Activated CD8-positive, alpha-beta T cell treated with anti-CD3 and anti-CD28 coated beads, Interleukin-2, amount 10 ng/mL, durations not matched to agents 7 days and 5 days (primary cell): ENCODE measurements at regions not wholly inside any gene's neighbourhood (a gene's known extent, or its start where the extent isn't known, plus 50 kb on each side); places are given as distances from the start of the nearest gene placed in this dataset.

ENCODE experiments used
- ATAC-seq: fragments of 150-1000 bp; cut with Tn5 transposase; one replicate; pipeline ENCODE4 v1.10.0; 2021; ENCODE audit warnings: moderate library complexity
- CTCF ChIA-PET: fragments of 350-600 bp; sonication (Branson Sonifier 250); formaldehyde crosslinking; loops from one replicate; lab custom pipeline; 2021; ENCODE audit warnings: antibody characterized with exemption; lab: Charles Lee
- POLR2A ChIA-PET: fragments of 350-600 bp; sonication (Branson Sonifier 250); formaldehyde crosslinking; loops from one replicate; lab custom pipeline; 2021; ENCODE audit warnings: antibody characterized with exemption; lab: Charles Lee
- DNase-seq: peaks from one replicate; pipeline ENCODE4 v3.0.0-alpha.2; 2020
- H3K27ac Mint-ChIP-seq: one replicate; pipeline ENCODE4 v1.8.0; 2021; ENCODE audit warnings: mild to moderate bottlenecking, mixed read lengths
- H3K27me3 Mint-ChIP-seq: one replicate; pipeline ENCODE4 v1.8.0; 2021; ENCODE audit warnings: low read depth, mixed read lengths
- H3K36me3 Mint-ChIP-seq: one replicate; pipeline ENCODE4 v1.8.0; 2021; ENCODE audit warnings: low read depth, mixed read lengths
- H3K4me1 Mint-ChIP-seq: one replicate; pipeline ENCODE4 v1.8.0; 2021; ENCODE audit warnings: low read depth, mixed read lengths
- H3K4me3 Mint-ChIP-seq: one replicate; pipeline ENCODE4 v1.8.0; 2021; ENCODE audit warnings: mild to moderate bottlenecking, mixed read lengths
- H3K9me3 Mint-ChIP-seq: one replicate; pipeline ENCODE4 v1.8.0; 2022; ENCODE audit warnings: mixed read lengths; ENCODE audit not compliant: insufficient read depth

GRCh38 chrX:40152173-40152711 lies 54.5 kb upstream of the BCOR start:
- Mint-ChIP-seq H3K27ac (no peak overlapping the region), H3K27me3 (no peaks in the 10 kb centered on the region), H3K36me3 (no peaks in the 10 kb centered on the region), H3K4me1 (peaks cover 25% of the 10 kb centered on the region), H3K4me3 (peak overlapping the region; percentile 49), H3K9me3 (no peaks in the 10 kb centered on the region)
- POLR2A ChIA-PET: interaction anchor here (0.6 to 2.8 kb wide), 7 partner anchors 13 to 712 kb away, joined by 3 to 31 read pairs (median 9); partner anchors contain the start of gene BCOR
- ATAC-seq: peak; percentile 29
- CTCF ChIA-PET: interaction anchor here (0.9 to 1.1 kb wide), 3 partner anchors 10 to 55 kb away, joined by 3 to 4 read pairs (median 3); partner anchors contain the start of gene BCOR
- DNase-seq: no peak

- ATAC-seq: no peak
- CTCF ChIA-PET: interaction anchor here (0.5 kb wide), 1 partner anchor 914 kb away, joined by 3 read pairs; no protein-coding TSS in a partner anchor
- POLR2A ChIA-PET: interaction anchor here (0.7 to 2.8 kb wide), 4 partner anchors 17 to 53 kb away, joined by 3 to 31 read pairs (median 10); partner anchors contain the start of gene BCOR
- H3K9me3 Mint-ChIP-seq: no peaks in the 10 kb centered on the region
- H3K27me3 Mint-ChIP-seq: no peaks in the 10 kb centered on the region
- no peaks in the 10 kb centered on the region for H3K36me3 Mint-ChIP-seq
- DNase-seq: no peak
- H3K27ac Mint-ChIP-seq: no peak overlapping the region
- H3K4me3 Mint-ChIP-seq: no peak overlapping the region
- H3K4me1 Mint-ChIP-seq: peaks cover 24% of the 10 kb centered on the region
Measured at GRCh38 chrX:40151211-40152172, 53.7 kb upstream of the BCOR start.

- no peaks in the 10 kb centered on the region for H3K36me3 Mint-ChIP-seq
- CTCF ChIA-PET: no interaction called here
- H3K4me1 Mint-ChIP-seq: peaks cover 24% of the 10 kb centered on the region
- H3K4me3 Mint-ChIP-seq: no peak overlapping the region
- no peaks in the 10 kb centered on the region for H3K9me3 Mint-ChIP-seq
- ATAC-seq (no peak), DNase-seq (no peak)
- H3K27me3 Mint-ChIP-seq: no peaks in the 10 kb centered on the region
- H3K27ac Mint-ChIP-seq: no peak overlapping the region
- POLR2A ChIA-PET: no interaction called here
Measured at GRCh38 chrX:40150503-40150902, 52.7 kb upstream of the BCOR start.

GRCh38 chrX:40149286-40150175 lies 51.8 kb upstream of the BCOR start:
- Mint-ChIP-seq H3K27me3 (no peaks in the 10 kb centered on the region), H3K4me1 (peaks cover 24% of the 10 kb centered on the region), H3K36me3 (no peaks in the 10 kb centered on the region), H3K27ac (no peak overlapping the region), H3K4me3 (no peak overlapping the region), H3K9me3 (no peaks in the 10 kb centered on the region)
- POLR2A ChIA-PET: no interaction called here
- CTCF ChIA-PET: no interaction called here
- no peak for ATAC-seq
- DNase-seq: no peak

GRCh38 chrX:40148385-40149285 lies 50.9 kb upstream of the BCOR start:
- H3K36me3 Mint-ChIP-seq: no peaks in the 10 kb centered on the region
- ATAC-seq (no peak), DNase-seq (no peak)
- H3K4me3 Mint-ChIP-seq: no peak overlapping the region
- ChIA-PET CTCF (no interaction called here), POLR2A (no interaction called here)
- no peaks in the 10 kb centered on the region for H3K9me3 Mint-ChIP-seq
- H3K4me1 Mint-ChIP-seq: peaks cover 24% of the 10 kb centered on the region
- H3K27ac Mint-ChIP-seq: peak overlapping the region; percentile 25
- no peaks in the 10 kb centered on the region for H3K27me3 Mint-ChIP-seq

GRCh38 chrX:40147971-40148370 lies 50.2 kb upstream of the BCOR start:
- Mint-ChIP-seq H3K27ac (no peak overlapping the region), H3K9me3 (no peaks in the 10 kb centered on the region), H3K4me1 (peaks cover 19% of the 10 kb centered on the region), H3K4me3 (no peak overlapping the region), H3K27me3 (no peaks in the 10 kb centered on the region), H3K36me3 (no peaks in the 10 kb centered on the region)
- ChIA-PET CTCF (no interaction called here), POLR2A (no interaction called here)
- ATAC-seq (no peak), DNase-seq (no peak)
